Vagina (tissue), 2 donors: ENCODE measurements at regions not wholly inside any gene's neighbourhood (a gene's known extent, or its start where the extent isn't known, plus 50 kb on each side); places are given as distances from the start of the nearest gene placed in this dataset.

Experiments
- POLR2A ChIP-seq, 2 donors: fragments of 450-650 bp; IDR thresholded peaks; one replicate each; pipeline ENCODE4 v1.6.1; 2017; ENCODE audit warnings: antibody characterized with exemption in 2 of 2, mild to moderate bottlenecking in 2 of 2, moderate library complexity in 2 of 2
- TF ChIP-seq, protein P1 (sequence below), 3 experiments: fragments of 450-650 bp in 2 of 3; fragments of 200-600 bp in 1 of 3; sonication (generic) in 1 of 3; IDR thresholded peaks; one replicate each; pipeline ENCODE4 v1.5.1; 2017 to 2019; ENCODE audit warnings: antibody characterized with exemption in 3 of 3, mild to moderate bottlenecking in 2 of 3, moderate library complexity in 2 of 3

- TF ChIP-seq, protein P1, sequence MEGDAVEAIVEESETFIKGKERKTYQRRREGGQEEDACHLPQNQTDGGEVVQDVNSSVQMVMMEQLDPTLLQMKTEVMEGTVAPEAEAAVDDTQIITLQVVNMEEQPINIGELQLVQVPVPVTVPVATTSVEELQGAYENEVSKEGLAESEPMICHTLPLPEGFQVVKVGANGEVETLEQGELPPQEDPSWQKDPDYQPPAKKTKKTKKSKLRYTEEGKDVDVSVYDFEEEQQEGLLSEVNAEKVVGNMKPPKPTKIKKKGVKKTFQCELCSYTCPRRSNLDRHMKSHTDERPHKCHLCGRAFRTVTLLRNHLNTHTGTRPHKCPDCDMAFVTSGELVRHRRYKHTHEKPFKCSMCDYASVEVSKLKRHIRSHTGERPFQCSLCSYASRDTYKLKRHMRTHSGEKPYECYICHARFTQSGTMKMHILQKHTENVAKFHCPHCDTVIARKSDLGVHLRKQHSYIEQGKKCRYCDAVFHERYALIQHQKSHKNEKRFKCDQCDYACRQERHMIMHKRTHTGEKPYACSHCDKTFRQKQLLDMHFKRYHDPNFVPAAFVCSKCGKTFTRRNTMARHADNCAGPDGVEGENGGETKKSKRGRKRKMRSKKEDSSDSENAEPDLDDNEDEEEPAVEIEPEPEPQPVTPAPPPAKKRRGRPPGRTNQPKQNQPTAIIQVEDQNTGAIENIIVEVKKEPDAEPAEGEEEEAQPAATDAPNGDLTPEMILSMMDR (IDR thresholded peaks at IDR 0.05), result no peak
- no peak for TF ChIP-seq POLR2A (IDR thresholded peaks at IDR 0.05)
Measured at GRCh38 chr2:122683018-122683417, 927.6 kb downstream of the TSN start.
